Neuronal stem cell (in vitro differentiated cells): ENCODE measurements at regions not wholly inside any gene's neighbourhood (a gene's known extent, or its start where the extent isn't known, plus 50 kb on each side); places are given as distances from the start of the nearest gene placed in this dataset.
A peak's percentile ranks its signal among the peaks of the same experiment; 100 is the strongest.

ENCODE experiments used
- DNase-seq: peaks from one replicate; pipeline ENCODE4 v3.0.0-alpha.2; 2013; ENCODE audit warnings: low spot score
- H2AFZ ChIP-seq: one replicate; pipeline ENCODE4 v1.6.1; 2013; ENCODE audit warnings: mild to moderate bottlenecking, low read length, inconsistent platforms
- H2AK5ac ChIP-seq: 2 replicates; pipeline ENCODE4 v1.6.1; 2013; ENCODE audit warnings: low read depth, mild to moderate bottlenecking, inconsistent platforms, low read length, moderate library complexity, mixed read lengths
- H2BK120ac ChIP-seq: 2 replicates; pipeline ENCODE4 v1.6.1; 2013; ENCODE audit warnings: low read depth, mild to moderate bottlenecking, inconsistent platforms, low read length, moderate library complexity, mixed read lengths
- H2BK12ac ChIP-seq: one replicate; pipeline ENCODE4 v1.6.1; 2013; ENCODE audit warnings: low read length, inconsistent platforms
- H2BK15ac ChIP-seq: 2 replicates; pipeline ENCODE4 v1.6.1; 2013; ENCODE audit warnings: mild to moderate bottlenecking, low read length, inconsistent platforms, mixed read lengths
- H2BK5ac ChIP-seq: one replicate; pipeline ENCODE4 v1.6.1; 2013; ENCODE audit warnings: inconsistent platforms, mild to moderate bottlenecking, low read length, moderate library complexity
- H3K14ac ChIP-seq: one replicate; pipeline ENCODE4 v1.6.1; 2013; ENCODE audit warnings: low read length, inconsistent platforms
- H3K18ac ChIP-seq: 2 replicates; pipeline ENCODE4 v1.6.1; 2013; ENCODE audit warnings: low read length, inconsistent platforms
- H3K23ac ChIP-seq: 2 replicates; pipeline ENCODE4 v1.6.1; 2013; ENCODE audit warnings: low read depth, mild to moderate bottlenecking, mixed read lengths, low read length, inconsistent platforms; ENCODE audit not compliant: poor library complexity
- H3K27ac ChIP-seq: replicated peaks from 3 replicates; pipeline ENCODE4 v1.5.1; 2013; ENCODE audit warnings: low read length, inconsistent platforms
- H3K27me3 ChIP-seq, 3 experiments: 2 replicates each; pipeline ENCODE4 v1.6.1; 2013; ENCODE audit warnings: low read length in 3 of 3, mild to moderate bottlenecking in 2 of 3, inconsistent platforms in 1 of 3, low read depth in 1 of 3, mixed read lengths in 1 of 3, moderate library complexity in 1 of 3; ENCODE audit not compliant: control insufficient read depth in 3 of 3, insufficient read depth in 3 of 3
- H3K36me3 ChIP-seq, 2 donors: replicated peaks in 1 of 2; 2 replicates each; pipeline ENCODE4 v1.6.1; 2013; ENCODE audit warnings: low read length in 2 of 2; ENCODE audit not compliant: control insufficient read depth in 2 of 2, insufficient read depth in 2 of 2
- H3K4ac ChIP-seq: 2 replicates; pipeline ENCODE4 v1.6.1; 2013; ENCODE audit warnings: inconsistent platforms, mild to moderate bottlenecking, low read length, moderate library complexity
- H3K4me1 ChIP-seq, 2 donors: 1 replicate in 1 of 2; 2 replicates in 1 of 2; pipeline ENCODE4 v1.6.1; 2013; ENCODE audit warnings: low read length in 2 of 2, low read depth in 1 of 2; ENCODE audit not compliant: control insufficient read depth in 2 of 2, insufficient read depth in 1 of 2
- H3K4me2 ChIP-seq: one replicate; pipeline ENCODE4 v1.6.1; 2013; ENCODE audit warnings: mild to moderate bottlenecking, low read length, inconsistent platforms; ENCODE audit not compliant: insufficient read depth, poor library complexity, severe bottlenecking
- H3K4me3 ChIP-seq, 2 donors: 2 replicates each; pipeline ENCODE4 v1.5.1; 2013; ENCODE audit warnings: low read length in 2 of 2, mild to moderate bottlenecking in 2 of 2, inconsistent platforms in 1 of 2, moderate library complexity in 1 of 2
- H3K79me1 ChIP-seq: one replicate; pipeline ENCODE4 v1.6.1; 2013; ENCODE audit warnings: low read depth, mild to moderate bottlenecking, inconsistent platforms, low read length, moderate library complexity
- H3K9ac ChIP-seq: one replicate; pipeline ENCODE4 v1.6.1; 2013; ENCODE audit warnings: mild to moderate bottlenecking, low read depth, low read length, inconsistent platforms; ENCODE audit not compliant: poor library complexity
- H3K9me3 ChIP-seq, 2 donors: replicated peaks in 1 of 2; 2 replicates each; pipeline versions ENCODE3 to v1.6.1; 2013; ENCODE audit warnings: low read length in 2 of 2, mild to moderate bottlenecking in 2 of 2, inconsistent platforms in 1 of 2, low read depth in 1 of 2, mixed read lengths in 1 of 2, moderate library complexity in 1 of 2; ENCODE audit not compliant: control insufficient read depth in 2 of 2, insufficient read depth in 1 of 2
- H4K8ac ChIP-seq: one replicate; pipeline ENCODE4 v1.6.1; 2013; ENCODE audit warnings: low read depth, mild to moderate bottlenecking, inconsistent platforms, low read length, moderate library complexity
- H4K91ac ChIP-seq: one replicate; pipeline ENCODE4 v1.6.1; 2013; ENCODE audit warnings: low read length, low read depth, mild to moderate bottlenecking, inconsistent platforms; ENCODE audit not compliant: poor library complexity
- WGBS, 2 donors: extraction: QIAGEN DNeasy Blood & Tissue Kit; methylation state at CpG; one replicate each; pipeline ENCODE4 v1.1.7; 2013; ENCODE audit warnings: missing lambda C conversion rate in 2 of 2, mixed read lengths in 1 of 2; ENCODE audit not compliant: insufficient read length in 2 of 2, insufficient replicate concordance in 1 of 2; ENCODE audit errors: extremely low coverage in 2 of 2; 5-methylcytosine and 5-hydroxymethylcytosine counted together

DNA sequence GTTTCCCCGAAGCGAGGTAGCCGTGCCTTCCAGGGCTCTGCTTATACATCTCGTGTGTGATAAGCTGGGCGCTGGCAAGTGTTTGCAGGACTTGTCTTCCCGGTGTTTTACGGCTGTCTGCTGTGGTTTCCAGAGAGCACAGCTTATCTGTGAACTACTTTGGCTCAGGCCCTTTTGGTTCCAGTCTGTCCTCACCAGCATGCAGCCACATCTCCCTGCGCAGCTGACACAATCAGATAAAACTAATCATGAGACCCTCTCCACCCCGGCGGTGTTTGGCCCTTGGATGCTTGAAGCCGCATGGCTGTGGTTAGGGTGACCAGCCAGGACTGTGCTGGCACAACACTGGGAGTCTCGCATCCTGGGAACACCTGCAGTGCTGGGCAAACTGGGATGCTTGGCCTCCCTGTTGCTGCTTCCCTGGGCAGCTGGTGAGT, 241.8 kb upstream of the FOXQ1 start:
- Histone ChIP-seq H3K4me1 (no peaks in the 10 kb centered on the region), H2BK12ac (no peak overlapping the region), H3K36me3 (no peaks in the 10 kb centered on the region), H2AK5ac (no peak overlapping the region), H3K27ac (no peak overlapping the region), H3K18ac (no peak overlapping the region), H3K14ac (no peak overlapping the region), H3K9ac (no peak overlapping the region), H3K27me3 (no peaks in the 10 kb centered on the region), H4K8ac (no peak overlapping the region), H2BK120ac (no peak overlapping the region), H4K91ac (no peak overlapping the region), H3K4ac (no peak overlapping the region), H3K23ac (no peak overlapping the region), H2AFZ (no peak overlapping the region), H3K4me2 (no peak overlapping the region), H2BK15ac (no peak overlapping the region), H2BK5ac (no peak overlapping the region), H3K79me1 (no peaks in the 10 kb centered on the region), H3K4me3 (no peak overlapping the region), H3K9me3 (peaks cover 0 to 6% of the 10 kb centered on the region in 2 donors)
- no peak for DNase-seq
- WGBS, 2 donors, result no CpG with 5 or more reads among the region's 12 CpGs

DNA sequence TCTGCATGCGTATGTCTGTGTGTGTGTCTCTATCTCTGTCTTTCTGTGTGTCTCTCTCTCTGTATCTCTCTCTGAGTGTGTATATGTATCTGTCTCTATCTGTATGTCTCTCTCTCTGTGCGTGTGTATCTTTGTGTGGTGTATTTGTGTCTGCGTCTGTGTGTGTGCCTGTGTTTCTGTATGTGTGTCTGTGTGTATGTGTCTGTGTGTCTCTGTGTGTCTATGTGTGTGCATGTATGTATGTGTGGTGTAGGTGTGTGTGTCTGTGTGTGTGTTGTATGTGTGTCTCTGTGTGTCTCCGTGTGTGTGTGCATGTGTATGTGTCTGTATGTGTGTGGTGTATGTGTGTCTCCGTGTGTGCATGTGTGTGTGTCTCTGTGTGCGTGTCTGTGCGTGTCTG, 243.0 kb upstream of the FOXQ1 start:
- Histone ChIP-seq H3K27ac (no peak overlapping the region), H2BK120ac (no peak overlapping the region), H4K91ac (no peak overlapping the region), H3K18ac (no peak overlapping the region), H2AK5ac (no peak overlapping the region), H3K9ac (no peak overlapping the region), H3K4me3 (peak overlapping the region in 1 of 2 donors; percentile 64), H2BK15ac (no peak overlapping the region), H3K14ac (peak overlapping the region; percentile 60), H3K9me3 (peaks cover 0 to 6% of the 10 kb centered on the region in 2 donors), H3K4me1 (no peaks in the 10 kb centered on the region), H2AFZ (no peak overlapping the region), H4K8ac (peak overlapping the region; percentile 17), H3K4ac (no peak overlapping the region), H2BK5ac (no peak overlapping the region), H3K36me3 (no peaks in the 10 kb centered on the region), H3K27me3 (no peaks in the 10 kb centered on the region), H3K79me1 (no peaks in the 10 kb centered on the region), H3K23ac (no peak overlapping the region), H2BK12ac (no peak overlapping the region), H3K4me2 (no peak overlapping the region)
- WGBS, 2 donors, result no CpG with 5 or more reads among the region's 7 CpGs
- no peak for DNase-seq

DNA sequence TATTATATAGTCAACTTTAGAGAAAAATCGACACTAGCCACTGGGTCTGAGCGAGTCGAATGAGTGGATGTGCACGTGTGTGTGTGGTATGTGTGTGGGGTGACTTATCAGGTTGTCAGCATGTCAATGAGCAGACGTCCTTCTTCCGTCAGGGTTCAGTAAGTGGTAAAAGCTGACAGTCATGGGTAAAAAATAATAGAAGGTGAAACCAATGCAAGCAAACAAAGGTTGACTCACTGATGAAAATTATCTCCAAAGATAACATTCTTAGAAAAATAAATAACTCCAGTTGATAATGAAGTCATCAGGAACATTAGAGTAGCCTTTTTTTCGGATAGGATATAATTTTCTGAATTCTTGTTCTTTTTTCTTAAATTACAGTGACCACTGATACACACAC, 243.8 kb upstream of the FOXQ1 start:
- Histone ChIP-seq H3K4me1 (no peaks in the 10 kb centered on the region), H4K8ac (no peak overlapping the region), H3K79me1 (no peaks in the 10 kb centered on the region), H2BK5ac (no peak overlapping the region), H2BK12ac (no peak overlapping the region), H3K4me2 (no peak overlapping the region), H2AFZ (no peak overlapping the region), H3K4ac (no peak overlapping the region), H3K9me3 (peaks cover 0 to 6% of the 10 kb centered on the region in 2 donors), H3K4me3 (no peak overlapping the region), H4K91ac (no peak overlapping the region), H3K36me3 (no peaks in the 10 kb centered on the region), H3K18ac (no peak overlapping the region), H3K27ac (no peak overlapping the region), H2BK120ac (no peak overlapping the region), H3K9ac (no peak overlapping the region), H2BK15ac (no peak overlapping the region), H2AK5ac (no peak overlapping the region), H3K23ac (no peak overlapping the region), H3K14ac (no peak overlapping the region), H3K27me3 (no peaks in the 10 kb centered on the region)
- no peak for DNase-seq
- no CpG with 5 or more reads among the region's 7 CpGs for WGBS, 2 donors

DNA sequence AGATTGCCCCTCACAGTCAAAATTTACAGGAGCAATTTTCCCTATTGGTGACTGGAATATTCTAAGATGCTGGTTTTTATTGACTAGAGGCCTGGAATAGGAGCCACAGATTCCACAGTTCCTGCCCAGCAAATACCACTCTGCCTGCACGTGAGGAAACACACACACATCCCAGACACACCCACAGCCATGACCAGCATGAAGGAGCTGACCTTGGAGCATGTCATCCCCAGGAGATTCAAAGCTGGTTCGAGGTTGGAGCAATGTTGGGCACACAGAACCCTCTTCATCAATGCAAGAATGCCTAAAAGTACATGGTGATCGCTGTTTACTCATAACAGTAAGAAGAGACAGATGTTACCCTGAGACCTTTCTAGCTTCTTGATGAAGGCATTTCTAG, 244.6 kb upstream of the FOXQ1 start:
- H3K23ac ChIP-seq, result no peak overlapping the region
- no peak overlapping the region for H3K4me2 ChIP-seq
- H3K4me3 ChIP-seq, result no peak overlapping the region
- H3K9ac ChIP-seq, result no peak overlapping the region
- no peak overlapping the region for H3K14ac ChIP-seq
- H3K4me1 ChIP-seq, result no peaks in the 10 kb centered on the region
- H3K27me3 ChIP-seq, result no peaks in the 10 kb centered on the region
- H2BK5ac ChIP-seq, result no peak overlapping the region
- no peak overlapping the region for H2BK120ac ChIP-seq
- no peaks in the 10 kb centered on the region for H3K79me1 ChIP-seq
- no peak overlapping the region for H4K8ac ChIP-seq
- peaks cover 0 to 6% of the 10 kb centered on the region in 2 donors for H3K9me3 ChIP-seq
- no peak overlapping the region for H2AFZ ChIP-seq
- DNase-seq, result no peak
- no peak overlapping the region for H3K27ac ChIP-seq
- H2AK5ac ChIP-seq, result no peak overlapping the region
- no peak overlapping the region for H3K4ac ChIP-seq
- H4K91ac ChIP-seq, result no peak overlapping the region
- H2BK15ac ChIP-seq, result no peak overlapping the region
- no peak overlapping the region for H2BK12ac ChIP-seq
- H3K36me3 ChIP-seq, result no peaks in the 10 kb centered on the region
- no peak overlapping the region for H3K18ac ChIP-seq
- no CpG with 5 or more reads among the region's 3 CpGs for WGBS, 2 donors
